Fibroblast of lung (primary cell): ENCODE measurements at regions not wholly inside any gene's neighbourhood (a gene's known extent, or its start where the extent isn't known, plus 50 kb on each side); places are given as distances from the start of the nearest gene placed in this dataset.

Experiments used
- DNase-seq, 2 donors: peaks; one replicate each; pipeline versions ENCODE4 v3.0.0 to v3.0.0-alpha.2; 2010; ENCODE audit warnings: low read depth in 2 of 2
- H2AFZ ChIP-seq: 2 replicates; pipeline ENCODE4 v1.5.1; 2012; ENCODE audit warnings: low read length, control low read depth, inconsistent platforms
- H3K27ac ChIP-seq: 2 replicates; pipeline ENCODE4 v1.5.1; 2011; ENCODE audit warnings: low read length, control low read depth; ENCODE audit not compliant: insufficient read depth
- H3K27me3 ChIP-seq: 2 replicates; pipeline ENCODE4 v1.5.1; 2011; ENCODE audit warnings: mild to moderate bottlenecking, low read length; ENCODE audit not compliant: control insufficient read depth, insufficient read depth
- H3K36me3 ChIP-seq: 2 replicates; pipeline ENCODE4 v1.5.1; 2011; ENCODE audit warnings: low read length; ENCODE audit not compliant: control insufficient read depth, insufficient read depth
- H3K4me1 ChIP-seq: 2 replicates; pipeline ENCODE4 v1.5.1; 2011; ENCODE audit warnings: low read length; ENCODE audit not compliant: control insufficient read depth, insufficient read depth; ENCODE audit errors: extremely low read depth
- H3K4me2 ChIP-seq: 2 replicates; pipeline ENCODE4 v1.5.1; 2011; ENCODE audit warnings: low read length, control low read depth; ENCODE audit not compliant: insufficient read depth; ENCODE audit errors: extremely low read depth
- H3K4me3 ChIP-seq, 4 experiments: fragments of 200-600 bp in 1 of 4; sonication (generic) in 1 of 4; replicated peaks in 1 of 4; 2 replicates each; pipeline ENCODE4 v1.5.1; 2011 to 2016; ENCODE audit warnings: low read length in 4 of 4, low read depth in 3 of 4, mild to moderate bottlenecking in 3 of 4, control low read depth in 2 of 4, inconsistent platforms in 1 of 4, mixed read lengths in 1 of 4; ENCODE audit not compliant: insufficient read depth in 1 of 4; ENCODE audit errors: control extremely low read depth in 1 of 4
- H3K79me2 ChIP-seq: 2 replicates; pipeline ENCODE4 v1.5.1; 2012; ENCODE audit warnings: mild to moderate bottlenecking, low read length, inconsistent platforms; ENCODE audit not compliant: control insufficient read depth, insufficient read depth
- H3K9ac ChIP-seq: 2 replicates; pipeline ENCODE4 v1.5.1; 2011; ENCODE audit warnings: mild to moderate bottlenecking, low read length, control low read depth; ENCODE audit not compliant: insufficient read depth
- H3K9me3 ChIP-seq: 2 replicates; pipeline ENCODE4 v1.5.1; 2012; ENCODE audit warnings: low read depth, low read length; ENCODE audit not compliant: control insufficient read depth, insufficient read depth
- H4K20me1 ChIP-seq: 2 replicates; pipeline ENCODE4 v1.5.1; 2011; ENCODE audit warnings: low read length; ENCODE audit not compliant: control insufficient read depth, insufficient read depth; ENCODE audit errors: extremely low read depth
- EZH2 ChIP-seq: IDR thresholded peaks from 2 replicates; pipeline ENCODE4 v1.5.1; 2012; ENCODE audit warnings: low read length, control low read depth, mild to moderate bottlenecking; ENCODE audit errors: missing control alignments
- TF ChIP-seq, protein P1 (sequence below), 2 donors: IDR thresholded peaks in 1 of 2; conservative IDR thresholded peaks in 1 of 2; 1 replicate in 1 of 2; 2 replicates in 1 of 2; pipeline ENCODE4 v1.5.1; 2011 to 2012; ENCODE audit warnings: low read length in 2 of 2, control low read depth in 1 of 2, inconsistent platforms in 1 of 2, low read depth in 1 of 2, mild to moderate bottlenecking in 1 of 2

DNA sequence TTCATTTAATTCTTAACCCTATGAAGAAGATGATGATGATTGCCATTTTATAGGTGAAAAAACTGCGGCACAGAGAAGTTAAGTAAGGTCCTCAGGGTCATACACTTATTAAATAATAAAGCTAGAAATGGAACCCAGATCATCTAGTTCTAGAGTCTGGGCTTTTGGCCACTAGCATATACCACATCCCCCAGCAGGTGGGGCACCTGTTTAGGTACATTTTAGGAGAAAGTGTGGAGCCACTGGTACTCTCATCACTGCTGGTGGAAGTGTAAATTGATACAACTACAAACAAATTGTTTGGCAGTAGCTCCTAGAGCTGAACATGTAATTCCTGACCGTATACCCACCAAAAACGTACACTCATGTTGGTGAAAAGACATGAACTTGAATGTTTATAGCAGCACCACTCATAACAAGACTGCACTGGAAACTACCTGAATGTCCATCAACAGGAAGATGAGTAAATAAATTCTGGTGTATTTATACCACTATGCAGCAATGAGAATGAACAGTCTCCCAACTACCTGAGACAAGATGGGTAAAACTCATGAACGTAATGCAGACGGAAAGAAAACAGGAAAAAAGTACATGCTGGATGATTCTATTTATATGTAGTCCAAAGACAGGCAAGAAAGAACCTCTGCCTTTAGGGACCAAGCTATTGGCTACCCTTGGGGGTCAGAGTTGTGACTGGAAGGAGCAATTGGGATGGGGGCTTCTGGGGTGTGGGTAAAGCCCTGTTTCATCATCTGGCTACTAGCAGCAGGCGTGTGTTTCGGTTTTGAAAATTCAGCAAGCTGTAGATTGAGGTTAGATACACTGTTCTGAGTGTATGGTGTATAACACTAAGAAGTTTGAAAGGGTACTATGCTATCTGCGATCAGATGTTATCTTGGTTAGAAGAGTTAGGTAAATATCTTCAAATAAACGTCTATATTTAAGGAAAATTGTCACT, 72.3 kb upstream of the ADGRG2 start:
- no peaks in the 10 kb centered on the region for H3K27me3 ChIP-seq
- H4K20me1 ChIP-seq, result no peaks in the 10 kb centered on the region
- no peaks in the 10 kb centered on the region for H3K4me1 ChIP-seq
- H3K9ac ChIP-seq, result no peak overlapping the region
- H3K9me3 ChIP-seq, result no peaks in the 10 kb centered on the region
- no peak overlapping the region for H3K27ac ChIP-seq
- no peaks in the 10 kb centered on the region for H3K36me3 ChIP-seq
- no peak overlapping the region for H3K4me3 ChIP-seq
- H3K4me2 ChIP-seq, result no peak overlapping the region
- no peaks in the 10 kb centered on the region for H3K79me2 ChIP-seq
- no peak for DNase-seq
- no peak overlapping the region for H2AFZ ChIP-seq
- TF ChIP-seq EZH2, result no peak
- TF ChIP-seq, protein P1, sequence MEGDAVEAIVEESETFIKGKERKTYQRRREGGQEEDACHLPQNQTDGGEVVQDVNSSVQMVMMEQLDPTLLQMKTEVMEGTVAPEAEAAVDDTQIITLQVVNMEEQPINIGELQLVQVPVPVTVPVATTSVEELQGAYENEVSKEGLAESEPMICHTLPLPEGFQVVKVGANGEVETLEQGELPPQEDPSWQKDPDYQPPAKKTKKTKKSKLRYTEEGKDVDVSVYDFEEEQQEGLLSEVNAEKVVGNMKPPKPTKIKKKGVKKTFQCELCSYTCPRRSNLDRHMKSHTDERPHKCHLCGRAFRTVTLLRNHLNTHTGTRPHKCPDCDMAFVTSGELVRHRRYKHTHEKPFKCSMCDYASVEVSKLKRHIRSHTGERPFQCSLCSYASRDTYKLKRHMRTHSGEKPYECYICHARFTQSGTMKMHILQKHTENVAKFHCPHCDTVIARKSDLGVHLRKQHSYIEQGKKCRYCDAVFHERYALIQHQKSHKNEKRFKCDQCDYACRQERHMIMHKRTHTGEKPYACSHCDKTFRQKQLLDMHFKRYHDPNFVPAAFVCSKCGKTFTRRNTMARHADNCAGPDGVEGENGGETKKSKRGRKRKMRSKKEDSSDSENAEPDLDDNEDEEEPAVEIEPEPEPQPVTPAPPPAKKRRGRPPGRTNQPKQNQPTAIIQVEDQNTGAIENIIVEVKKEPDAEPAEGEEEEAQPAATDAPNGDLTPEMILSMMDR (conservative IDR thresholded peaks at IDR 0.05 in 1 of 2, IDR thresholded peaks at IDR 0.05 in 1 of 2; ENCODE audit: low read depth in 1 of 2, low read length in 2 of 2), result no peak

DNA sequence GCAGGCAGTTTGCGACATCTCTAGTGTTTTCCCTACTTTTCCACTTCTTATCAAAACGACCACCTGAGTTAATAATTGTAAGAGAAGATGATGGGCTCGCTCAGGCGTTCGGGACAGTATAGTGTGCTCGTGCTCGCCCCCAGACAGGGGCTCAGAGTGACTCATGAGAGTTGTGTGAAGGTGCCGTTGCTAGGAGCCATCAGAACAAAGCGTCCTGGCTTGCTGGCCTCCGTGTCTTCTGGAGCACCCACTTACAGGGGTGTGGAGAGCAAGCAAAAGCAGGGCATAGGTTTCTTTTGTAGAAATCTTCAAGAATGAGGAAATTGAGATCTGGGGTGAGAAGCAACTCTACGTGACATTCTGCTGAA, 73.0 kb upstream of the ADGRG2 start:
- H3K9me3 ChIP-seq, result no peaks in the 10 kb centered on the region
- no peak overlapping the region for H3K9ac ChIP-seq
- no peak overlapping the region for H3K4me2 ChIP-seq
- H3K36me3 ChIP-seq, result no peaks in the 10 kb centered on the region
- no peak overlapping the region for H2AFZ ChIP-seq
- H3K4me3 ChIP-seq, result no peak overlapping the region
- H3K79me2 ChIP-seq, result no peaks in the 10 kb centered on the region
- H3K27me3 ChIP-seq, result no peaks in the 10 kb centered on the region
- no peaks in the 10 kb centered on the region for H3K4me1 ChIP-seq
- DNase-seq, result no peak
- H3K27ac ChIP-seq, result no peak overlapping the region
- no peaks in the 10 kb centered on the region for H4K20me1 ChIP-seq
- TF ChIP-seq, protein P1 (conservative IDR thresholded peaks at IDR 0.05 in 1 of 2, IDR thresholded peaks at IDR 0.05 in 1 of 2; ENCODE audit: low read depth in 1 of 2, low read length in 2 of 2), result no peak
- TF ChIP-seq EZH2, result no peak

DNA sequence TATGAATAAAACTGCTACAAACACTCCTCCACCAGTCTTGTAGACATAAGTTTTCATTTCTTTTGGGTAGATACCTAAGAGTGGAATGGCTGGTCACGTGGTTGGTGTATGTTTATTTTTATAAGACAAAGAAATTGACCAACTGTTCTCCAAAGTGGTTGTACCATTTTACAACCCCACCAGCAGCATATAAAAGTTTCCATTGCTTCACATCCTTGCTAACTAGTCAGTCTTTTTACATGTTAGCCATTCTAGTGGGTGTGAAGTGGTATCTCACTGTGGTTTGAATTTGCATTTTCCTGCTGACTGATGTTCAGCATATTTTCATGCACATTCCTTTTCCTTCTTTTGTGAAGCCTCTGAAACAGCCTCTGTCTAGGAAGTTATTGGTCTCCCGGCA, 76.2 kb upstream of the ADGRG2 start:
- no peaks in the 10 kb centered on the region for H3K4me1 ChIP-seq
- no peaks in the 10 kb centered on the region for H3K9me3 ChIP-seq
- no peaks in the 10 kb centered on the region for H3K36me3 ChIP-seq
- no peaks in the 10 kb centered on the region for H3K79me2 ChIP-seq
- no peaks in the 10 kb centered on the region for H4K20me1 ChIP-seq
- no peak overlapping the region for H3K27ac ChIP-seq
- no peak overlapping the region for H2AFZ ChIP-seq
- H3K4me3 ChIP-seq, result no peak overlapping the region
- DNase-seq, result peak in 1 of 2 donors; percentile 16
- TF ChIP-seq EZH2, result no peak
- TF ChIP-seq, protein P1 (conservative IDR thresholded peaks at IDR 0.05 in 1 of 2, IDR thresholded peaks at IDR 0.05 in 1 of 2; ENCODE audit: low read depth in 1 of 2, low read length in 2 of 2), result no peak
- no peaks in the 10 kb centered on the region for H3K27me3 ChIP-seq
- H3K4me2 ChIP-seq, result no peak overlapping the region
- no peak overlapping the region for H3K9ac ChIP-seq
